Endothelial cell of umbilical vein (primary cell): ENCODE measurements at regions not wholly inside any gene's neighbourhood (a gene's known extent, or its start where the extent isn't known, plus 50 kb on each side); places are given as distances from the start of the nearest gene placed in this dataset.

Experiments
- BruUV-seq: library from RNA; stranded (reverse); fragments of 400-500 nt; replicated peaks from 2 replicates; lab custom pipeline; 2021; lab: Mats Ljungman, UMichigan
- CTCF ChIA-PET: fragments of 300-600, 350-600 bp; sonication (Branson Sonifier 250); formaldehyde crosslinking; loops from one replicate; lab custom pipeline; 2021; ENCODE audit warnings: antibody characterized with exemption, inconsistent platforms; lab: Charles Lee
- POLR2A ChIA-PET: fragments of 300-600, 350-600 bp; sonication (Branson Sonifier 250); formaldehyde crosslinking; loops from one replicate; lab custom pipeline; 2021; ENCODE audit warnings: antibody characterized with exemption, inconsistent platforms; lab: Charles Lee
- DNase-seq: peaks from one replicate; pipeline ENCODE4 v3.0.0-alpha.2; 2011; ENCODE audit warnings: low read depth, low spot score
- FAIRE-seq: peaks from 2 replicates; lab custom pipeline; 2011; peaks lifted over from hg19 to GRCh38; lab: Jason Lieb, UNC
- H2AFZ ChIP-seq: 2 replicates; pipeline ENCODE4 v1.6.0; 2012; ENCODE audit warnings: low read depth, low read length, control low read depth, inconsistent platforms
- H3K27ac ChIP-seq: 2 replicates; pipeline ENCODE4 v1.5.1; 2011; ENCODE audit warnings: low read depth, mild to moderate bottlenecking, control low read depth, low read length, moderate library complexity; ENCODE audit not compliant: insufficient read depth
- H3K27me3 ChIP-seq, 2 experiments: 2 replicates each; pipeline versions ENCODE4 v1.6.0 to v1.6.1; 2011; ENCODE audit warnings: low read length in 2 of 2, mixed read lengths in 1 of 2; ENCODE audit not compliant: control insufficient read depth in 2 of 2, insufficient read depth in 2 of 2
- H3K36me3 ChIP-seq, 2 experiments: 2 replicates in 1 of 2; 3 replicates in 1 of 2; pipeline ENCODE4 v1.5.1; 2011; ENCODE audit warnings: low read length in 2 of 2, mild to moderate bottlenecking in 1 of 2, moderate library complexity in 1 of 2; ENCODE audit not compliant: control insufficient read depth in 2 of 2, insufficient read depth in 2 of 2; ENCODE audit errors: extremely low read depth in 1 of 2
- H3K4me1 ChIP-seq: 3 replicates; pipeline ENCODE4 v1.5.1; 2011; ENCODE audit warnings: mild to moderate bottlenecking, low read length; ENCODE audit not compliant: control insufficient read depth, insufficient read depth; ENCODE audit errors: extremely low read depth
- H3K4me2 ChIP-seq: 2 replicates; pipeline ENCODE4 v1.6.1; 2011; ENCODE audit warnings: low read length, control low read depth, mixed read lengths; ENCODE audit not compliant: insufficient read depth
- H3K4me3 ChIP-seq, 3 experiments: fragments of 200-600 bp in 1 of 3; sonication (generic), shearing (Covaris generic) in 1 of 3; replicated peaks in 1 of 3; 2 replicates each; pipeline ENCODE4 v1.5.1; 2011 to 2016; ENCODE audit warnings: control low read depth in 3 of 3, low read length in 3 of 3, mild to moderate bottlenecking in 2 of 3, inconsistent platforms in 1 of 3, low read depth in 1 of 3, moderate library complexity in 1 of 3; ENCODE audit not compliant: insufficient read depth in 1 of 3
- H3K79me2 ChIP-seq: 2 replicates; pipeline ENCODE4 v1.6.0; 2012; ENCODE audit warnings: low read length, inconsistent platforms; ENCODE audit not compliant: control insufficient read depth, insufficient read depth
- H3K9ac ChIP-seq: replicated peaks from 2 replicates; pipeline ENCODE3; 2011; ENCODE audit warnings: low read length, control low read depth; ENCODE audit not compliant: insufficient read depth; ENCODE audit errors: extremely low read depth
- H3K9me1 ChIP-seq: replicated peaks from 3 replicates; pipeline ENCODE4 v1.6.0; 2011; ENCODE audit warnings: mild to moderate bottlenecking, low read length; ENCODE audit not compliant: control insufficient read depth, insufficient read depth; ENCODE audit errors: extremely low read depth
- H3K9me3 ChIP-seq: replicated peaks from 2 replicates; pipeline ENCODE4 v1.5.1; 2012; ENCODE audit warnings: low read length, inconsistent platforms; ENCODE audit not compliant: control insufficient read depth, insufficient read depth
- H4K20me1 ChIP-seq: replicated peaks from 2 replicates; pipeline ENCODE3; 2011; ENCODE audit warnings: mild to moderate bottlenecking, low read length; ENCODE audit not compliant: control insufficient read depth, insufficient read depth; ENCODE audit errors: extremely low read depth
- EZH2 ChIP-seq: IDR thresholded peaks from 2 replicates; pipeline ENCODE4 v1.6.1; 2012; ENCODE audit warnings: borderline replicate concordance, low read depth, mild to moderate bottlenecking, moderate library complexity, low read length, inconsistent platforms; ENCODE audit not compliant: severe bottlenecking
- FOS ChIP-seq: IDR thresholded peaks from 2 replicates; pipeline ENCODE4 v1.6.1; 2011; ENCODE audit warnings: mild to moderate bottlenecking, low read length, moderate library complexity, borderline replicate concordance; ENCODE audit not compliant: insufficient read depth
- GATA2 ChIP-seq: IDR thresholded peaks from 2 replicates; pipeline ENCODE4 v1.7.0; 2011; ENCODE audit warnings: low read depth, mild to moderate bottlenecking, moderate library complexity, mixed read lengths, low read length; ENCODE audit not compliant: insufficient read length, insufficient read depth
- JUN ChIP-seq: IDR thresholded peaks from 2 replicates; pipeline ENCODE4 v1.6.1; 2011; ENCODE audit warnings: borderline replicate concordance, low read depth; ENCODE audit not compliant: insufficient read length, insufficient read depth
- MAX ChIP-seq: IDR thresholded peaks from 2 replicates; pipeline ENCODE4 v1.6.1; 2011; ENCODE audit not compliant: insufficient read depth, insufficient read length
- POLR2AphosphoS5 ChIP-seq: IDR thresholded peaks from 2 replicates; pipeline ENCODE4 v1.6.1; 2012; ENCODE audit warnings: low read depth, mild to moderate bottlenecking, control low read depth, low read length, moderate library complexity; ENCODE audit not compliant: insufficient read depth
- dilution Hi-C: fragments of 300-500 bp; cut with MboI; formaldehyde crosslinking; loops from one replicate; pipeline ENCODE4 v1.15.0; 2019; ENCODE audit warnings: low sequenced_read_pairs; ENCODE audit not compliant: extremely low pct_ligation_motif_present
- intact Hi-C: fragments of 100-400 bp; cut with micrococcal nuclease; formaldehyde crosslinking; loops from one replicate; pipeline ENCODE4 v1.10.0; 2022
- TF ChIP-seq, protein P1 (sequence below), 2 donors: IDR thresholded peaks; 1 replicate in 1 of 2; 2 replicates in 1 of 2; pipeline ENCODE4 v1.5.1; 2011; ENCODE audit warnings: low read length in 2 of 2, mild to moderate bottlenecking in 2 of 2, moderate library complexity in 2 of 2, control low read depth in 1 of 2, inconsistent platforms in 1 of 2, low read depth in 1 of 2; ENCODE audit not compliant: insufficient read depth in 1 of 2; ENCODE audit errors: extremely low read depth in 1 of 2

DNA sequence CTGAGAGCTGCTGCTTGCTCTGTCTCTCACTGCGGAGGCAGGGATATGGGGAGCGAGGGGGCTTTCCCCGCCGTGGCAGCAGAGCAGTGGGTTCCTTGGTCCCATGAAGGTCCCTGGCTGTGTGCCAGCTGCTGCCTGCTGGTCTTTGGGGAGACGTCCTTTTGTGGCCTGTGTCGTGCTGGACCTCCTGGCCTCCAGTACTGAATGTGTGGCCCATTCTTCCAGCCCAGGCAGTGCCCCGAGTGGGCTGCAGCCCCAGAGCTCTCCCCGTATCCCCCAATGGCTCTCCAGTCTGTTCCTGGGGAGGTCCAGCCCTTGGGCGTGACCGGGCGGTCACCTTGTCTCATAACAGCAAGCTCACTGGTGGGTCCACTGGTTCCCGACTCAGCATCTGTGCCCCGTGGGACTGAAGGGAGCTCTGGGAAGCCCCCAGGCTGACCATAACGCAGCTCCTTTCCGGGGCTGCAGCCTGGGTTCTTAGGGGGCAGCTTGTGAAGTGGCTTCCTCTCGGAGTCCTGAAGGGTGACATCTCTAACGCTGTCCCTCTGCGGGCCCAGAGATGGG lies 115.6 kb downstream of the SMIM20 start:
- CTCF ChIA-PET, result interaction anchor here (0.6 to 1.8 kb wide), 4 partner anchors 42 to 980 kb away, joined by 3 to 10 read pairs (median 6); no protein-coding TSS in a partner anchor
- intact Hi-C loops, result no loop called here
- TF ChIP-seq FOS (no peak), MAX (no peak), POLR2AphosphoS5 (no peak), EZH2 (no peak), GATA2 (no peak), JUN (no peak)
- TF ChIP-seq, protein P1, sequence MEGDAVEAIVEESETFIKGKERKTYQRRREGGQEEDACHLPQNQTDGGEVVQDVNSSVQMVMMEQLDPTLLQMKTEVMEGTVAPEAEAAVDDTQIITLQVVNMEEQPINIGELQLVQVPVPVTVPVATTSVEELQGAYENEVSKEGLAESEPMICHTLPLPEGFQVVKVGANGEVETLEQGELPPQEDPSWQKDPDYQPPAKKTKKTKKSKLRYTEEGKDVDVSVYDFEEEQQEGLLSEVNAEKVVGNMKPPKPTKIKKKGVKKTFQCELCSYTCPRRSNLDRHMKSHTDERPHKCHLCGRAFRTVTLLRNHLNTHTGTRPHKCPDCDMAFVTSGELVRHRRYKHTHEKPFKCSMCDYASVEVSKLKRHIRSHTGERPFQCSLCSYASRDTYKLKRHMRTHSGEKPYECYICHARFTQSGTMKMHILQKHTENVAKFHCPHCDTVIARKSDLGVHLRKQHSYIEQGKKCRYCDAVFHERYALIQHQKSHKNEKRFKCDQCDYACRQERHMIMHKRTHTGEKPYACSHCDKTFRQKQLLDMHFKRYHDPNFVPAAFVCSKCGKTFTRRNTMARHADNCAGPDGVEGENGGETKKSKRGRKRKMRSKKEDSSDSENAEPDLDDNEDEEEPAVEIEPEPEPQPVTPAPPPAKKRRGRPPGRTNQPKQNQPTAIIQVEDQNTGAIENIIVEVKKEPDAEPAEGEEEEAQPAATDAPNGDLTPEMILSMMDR (IDR thresholded peaks at IDR 0.05; ENCODE audit: extremely low read depth in 1 of 2, insufficient read depth in 1 of 2, low read depth in 1 of 2, low read length in 2 of 2), result no peak

More for the DNA sequence above, 115.6 kb downstream of the SMIM20 start:
- Histone ChIP-seq H3K9me3 (no peaks in the 10 kb centered on the region), H4K20me1 (no peaks in the 10 kb centered on the region), H3K4me1 (no peaks in the 10 kb centered on the region), H3K9me1 (no peaks in the 10 kb centered on the region), H3K79me2 (no peaks in the 10 kb centered on the region), H2AFZ (no peak overlapping the region), H3K9ac (no peak overlapping the region), H3K27ac (no peak overlapping the region), H3K27me3 (peaks cover 4 to 7% of the 10 kb centered on the region in 2 experiments), H3K36me3 (no peaks in the 10 kb centered on the region), H3K4me2 (no peak overlapping the region), H3K4me3 (no peak overlapping the region)
- DNase-seq (no peak), FAIRE-seq (no peak)
- dilution Hi-C loops, result no loop called here
- POLR2A ChIA-PET, result no interaction called here
- BruUV-seq, result no TSS peak
